ENCODE measurements at regions not wholly inside any gene's neighbourhood (a gene's known extent, or its start where the extent isn't known, plus 50 kb on each side); places are given as distances from the start of the nearest gene placed in this dataset.
"Not testable (repeated sequence)": the region's sequence is repeated elsewhere in the genome, so short reads cannot be mapped to it uniquely, and the experiment has no call there.

GRCh38 chr4:94039226-94039625 lies 168.4 kb upstream of the SMARCAD1 start:
- H3K27me3 Mint-ChIP-seq (ENCODE audit: insufficient read depth): no peaks in the 10 kb centered on the region
- H3K36me3 Mint-ChIP-seq (ENCODE audit: low read depth): no peaks in the 10 kb centered on the region

GRCh38 chr4:94044471-94044870 lies 163.2 kb upstream of the SMARCAD1 start:
- not testable (repeated sequence) for H3K36me3 Mint-ChIP-seq (ENCODE audit: low read depth); H3K27ac Mint-ChIP-seq; H3K4me3 Mint-ChIP-seq

More at GRCh38 chr4:94039226-94039625, 168.4 kb upstream of the SMARCAD1 start:
- no peak for DNase-seq
- H3K27ac Mint-ChIP-seq: no peak overlapping the region
- no peak overlapping the region for H3K4me3 Mint-ChIP-seq
- H3K9me3 Mint-ChIP-seq: peaks cover 21% of the 10 kb centered on the region
- H3K4me1 Mint-ChIP-seq (ENCODE audit: low read depth): no peaks in the 10 kb centered on the region
- TF ChIP-seq CTCF (IDR thresholded peaks at IDR 0.05): no peak

GRCh38 chr4:94063084-94063483 lies 144.6 kb upstream of the SMARCAD1 start:
- Mint-ChIP-seq H3K27ac (no peak overlapping the region), H3K9me3 (peaks cover 13% of the 10 kb centered on the region), H3K36me3 (ENCODE audit: low read depth) (no peaks in the 10 kb centered on the region), H3K27me3 (ENCODE audit: insufficient read depth) (no peaks in the 10 kb centered on the region), H3K4me3 (no peak overlapping the region), H3K4me1 (ENCODE audit: low read depth) (no peaks in the 10 kb centered on the region)
- no peak for DNase-seq
- no peak for TF ChIP-seq CTCF (IDR thresholded peaks at IDR 0.05)

More at GRCh38 chr4:94044471-94044870, 163.2 kb upstream of the SMARCAD1 start:
- not testable (repeated sequence) for H3K27me3 Mint-ChIP-seq (ENCODE audit: insufficient read depth); H3K4me1 Mint-ChIP-seq (ENCODE audit: low read depth); DNase-seq
- peaks cover 45% of the 10 kb centered on the region for H3K9me3 Mint-ChIP-seq

- no peak for DNase-seq
- TF ChIP-seq CTCF (IDR thresholded peaks at IDR 0.05): no peak
- Mint-ChIP-seq H3K27me3 (ENCODE audit: insufficient read depth) (no peaks in the 10 kb centered on the region), H3K27ac (no peak overlapping the region), H3K9me3 (peaks cover 11% of the 10 kb centered on the region), H3K4me3 (no peak overlapping the region), H3K36me3 (ENCODE audit: low read depth) (no peaks in the 10 kb centered on the region), H3K4me1 (ENCODE audit: low read depth) (no peaks in the 10 kb centered on the region)
Measured at GRCh38 chr4:94068753-94069719, 138.6 kb upstream of the SMARCAD1 start.

GRCh38 chr4:94076498-94076897 lies 131.2 kb upstream of the SMARCAD1 start:
- no peak for TF ChIP-seq CTCF (IDR thresholded peaks at IDR 0.05)
- DNase-seq: no peak
- H3K36me3 Mint-ChIP-seq (ENCODE audit: low read depth): no peaks in the 10 kb centered on the region
- no peak overlapping the region for H3K4me3 Mint-ChIP-seq
- H3K4me1 Mint-ChIP-seq (ENCODE audit: low read depth): no peaks in the 10 kb centered on the region
- H3K9me3 Mint-ChIP-seq: peaks cover 9% of the 10 kb centered on the region
- no peaks in the 10 kb centered on the region for H3K27me3 Mint-ChIP-seq (ENCODE audit: insufficient read depth)
- no peak overlapping the region for H3K27ac Mint-ChIP-seq

GRCh38 chr4:94084155-94084554 lies 123.5 kb upstream of the SMARCAD1 start:
- Mint-ChIP-seq H3K9me3 (peaks cover 40% of the 10 kb centered on the region), H3K27ac (no peak overlapping the region), H3K4me1 (ENCODE audit: low read depth) (no peaks in the 10 kb centered on the region), H3K27me3 (ENCODE audit: insufficient read depth) (peaks cover 1% of the 10 kb centered on the region; the same call in 1 of the 2 replicates), H3K36me3 (ENCODE audit: low read depth) (0 out of 2 replicates have a peak, but pooled peaks cover 5% of the 10 kb centered on the region), H3K4me3 (no peak overlapping the region)
- DNase-seq: no peak
- TF ChIP-seq CTCF (IDR thresholded peaks at IDR 0.05): no peak

GRCh38 chr4:94099141-94099540 lies 108.5 kb upstream of the SMARCAD1 start:
- H3K4me1 Mint-ChIP-seq (ENCODE audit: low read depth); H3K27me3 Mint-ChIP-seq (ENCODE audit: insufficient read depth); H3K36me3 Mint-ChIP-seq (ENCODE audit: low read depth); DNase-seq; H3K4me3 Mint-ChIP-seq; H3K27ac Mint-ChIP-seq: not testable (repeated sequence)
- peaks cover 14% of the 10 kb centered on the region for H3K9me3 Mint-ChIP-seq

Measured in HFFc6 (cell line).